WI38 (cell line): ENCODE measurements at regions not wholly inside any gene's neighbourhood (a gene's known extent, or its start where the extent isn't known, plus 50 kb on each side); places are given as distances from the start of the nearest gene placed in this dataset.
"Not testable (repeated sequence)": the region's sequence is repeated elsewhere in the genome, so short reads cannot be mapped to it uniquely, and the experiment has no call there.

Source experiments
- H3K4me3 ChIP-seq: 2 replicates; pipeline ENCODE4 v1.5.1; 2011; ENCODE audit warnings: low read depth, mild to moderate bottlenecking, control low read depth, low read length
- CTCF ChIP-seq: IDR thresholded peaks from 2 replicates; pipeline ENCODE4 v1.5.1; 2012; ENCODE audit warnings: low read depth, mild to moderate bottlenecking, control low read depth, low read length

DNA sequence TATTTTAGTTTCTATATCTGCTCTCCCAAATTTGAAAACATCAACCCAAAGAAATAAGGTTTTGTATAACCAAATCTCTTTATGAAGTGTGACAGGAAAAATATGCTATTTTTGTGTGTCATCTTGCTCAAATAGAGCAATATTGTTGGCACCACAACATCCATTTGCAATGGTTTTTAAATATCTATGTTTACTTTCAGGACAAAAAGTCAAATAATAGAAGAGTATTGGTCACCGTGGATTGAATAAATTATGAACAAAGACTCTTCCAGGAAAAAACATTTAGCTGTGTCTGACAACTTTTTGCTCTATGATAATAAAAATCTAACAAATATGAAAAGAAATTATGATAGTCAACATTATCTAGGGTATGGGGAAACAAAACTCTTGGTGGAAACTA, 439.2 kb downstream of the BTG1 start:
- no peak for TF ChIP-seq CTCF
- H3K4me3 ChIP-seq, result no peak overlapping the region

GRCh38 chr12:91704446-91704845, 441.2 kb downstream of the BTG1 start:
- TF ChIP-seq CTCF, result no peak
- no peak overlapping the region for H3K4me3 ChIP-seq

DNA sequence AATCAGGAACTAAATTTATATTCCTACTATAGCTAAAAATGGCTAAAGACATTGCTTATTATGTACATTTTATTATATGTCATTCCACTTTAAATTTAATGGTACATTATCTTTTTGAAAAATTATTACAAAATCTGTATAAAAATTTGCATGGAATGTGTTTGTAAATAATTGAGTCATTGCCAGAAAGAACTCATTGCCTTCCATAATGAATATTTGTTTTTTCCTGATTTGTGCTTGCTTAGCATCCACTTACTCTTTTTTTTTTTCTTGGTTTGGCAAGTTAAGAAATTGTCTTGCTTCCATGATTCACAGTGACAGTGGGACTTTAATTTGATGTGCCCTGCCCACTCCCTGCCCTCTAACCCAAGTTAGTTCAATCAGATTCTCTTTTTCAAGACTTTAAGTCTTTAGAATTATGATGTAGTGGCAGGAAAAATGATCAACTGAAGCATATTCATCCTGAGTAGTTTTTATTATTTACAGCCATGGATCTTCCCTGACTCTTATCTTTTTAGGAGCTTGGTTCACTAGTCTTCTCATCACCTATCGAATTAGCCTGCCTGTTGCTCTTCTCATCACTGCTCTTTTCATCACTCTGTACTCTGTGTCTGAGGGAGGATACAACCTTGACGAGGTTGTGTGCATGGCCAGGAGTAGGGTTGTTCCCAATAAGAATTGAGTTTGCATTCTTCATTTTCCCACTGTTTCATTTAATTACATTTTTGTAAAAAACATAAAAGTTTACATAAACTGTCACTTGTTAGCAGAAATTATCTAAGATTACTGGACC, 442.0 kb downstream of the BTG1 start:
- no peak overlapping the region for H3K4me3 ChIP-seq
- no peak for TF ChIP-seq CTCF

- TF ChIP-seq CTCF, result no peak
- no peak overlapping the region for H3K4me3 ChIP-seq
Measured at GRCh38 chr12:91702843-91703425, 442.7 kb downstream of the BTG1 start.

- H3K4me3 ChIP-seq, result no peak overlapping the region
- no peak for TF ChIP-seq CTCF
Measured at GRCh38 chr12:91695964-91696363, 449.7 kb downstream of the BTG1 start.

- not testable (repeated sequence) for H3K4me3 ChIP-seq
Measured at GRCh38 chr12:91695406-91695805, 450.2 kb downstream of the BTG1 start.

DNA sequence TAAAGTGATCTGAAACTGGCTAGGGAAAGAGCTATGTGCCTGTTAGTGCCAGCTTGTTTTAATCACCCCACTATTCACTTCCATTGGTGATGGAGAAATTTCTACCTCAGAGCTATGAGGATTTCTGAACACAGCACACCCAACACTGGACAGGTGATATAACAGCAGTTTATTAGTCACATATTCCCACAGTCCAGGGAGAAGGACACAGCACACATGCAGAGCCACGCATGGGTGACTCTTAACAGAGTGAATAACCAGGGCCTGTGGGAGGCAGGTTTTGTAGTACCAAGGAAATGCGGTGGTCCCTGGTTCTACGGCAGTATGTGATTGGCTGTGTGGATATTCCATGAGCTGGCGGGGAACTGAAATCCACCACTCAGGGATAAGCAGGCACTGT, 455.1 kb downstream of the BTG1 start:
- no peak for TF ChIP-seq CTCF
- H3K4me3 ChIP-seq, result no peak overlapping the region
